ENCODE measurements at regions not wholly inside any gene's neighbourhood (a gene's known extent, or its start where the extent isn't known, plus 50 kb on each side); places are given as distances from the start of the nearest gene placed in this dataset.

DNA sequence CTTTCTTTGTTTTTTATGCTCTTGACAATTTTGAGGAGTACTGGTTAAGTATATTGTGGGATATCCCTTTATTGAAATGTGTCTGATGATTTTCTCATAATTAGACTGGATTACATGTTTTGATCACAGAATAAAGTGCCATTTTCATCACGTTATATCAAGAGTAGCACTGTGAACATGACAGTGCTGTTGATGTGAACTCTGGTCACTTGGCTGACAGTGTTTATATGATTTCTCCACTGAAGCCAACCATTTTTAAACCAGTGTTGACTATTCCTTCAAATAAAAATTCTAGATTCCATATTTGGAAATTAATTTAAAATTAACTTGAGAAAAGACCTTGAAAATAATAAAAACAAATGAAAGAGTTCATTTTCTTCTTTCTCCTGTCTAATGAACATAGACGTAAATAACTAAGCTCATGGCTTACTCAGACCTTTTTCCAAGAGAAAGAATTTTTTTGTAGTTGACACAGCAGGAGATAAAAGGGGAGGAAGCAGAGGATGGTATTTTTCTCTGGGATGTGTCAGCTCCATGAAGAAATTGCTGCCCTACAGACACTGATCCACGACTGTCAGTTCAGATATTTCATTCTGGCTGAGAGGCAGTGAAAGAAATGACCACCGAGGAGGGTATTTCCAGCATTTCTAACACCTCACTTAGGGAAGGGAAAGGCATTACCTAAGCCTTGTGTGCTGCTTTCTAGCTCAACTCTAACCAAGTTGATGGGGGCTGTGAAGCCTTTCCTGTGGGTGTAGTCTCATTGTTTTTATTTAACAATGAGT lies 150.9 kb upstream of the ANK2 start:
- Histone ChIP-seq H3K27me3 (ENCODE audit: control insufficient read depth in 2 of 2, insufficient read depth in 2 of 2, low read length in 2 of 2) (no peaks in the 10 kb centered on the region), H3K4me3 (ENCODE audit: low read length in 2 of 2) (no peak overlapping the region), H3K4me1 (ENCODE audit: control insufficient read depth in 2 of 2, insufficient read depth in 2 of 2, low read length in 2 of 2) (no peaks in the 10 kb centered on the region), H3K27ac (ENCODE audit: low read depth in 2 of 2, low read length in 2 of 2) (no peak overlapping the region), H3K36me3 (ENCODE audit: control insufficient read depth in 2 of 2, insufficient read depth in 2 of 2, low read length in 2 of 2) (no peaks in the 10 kb centered on the region), H3K9me3 (ENCODE audit: control insufficient read depth in 2 of 2, low read length in 2 of 2) (no peaks in the 10 kb centered on the region), H3K9ac (ENCODE audit: low read depth in 1 of 2, low read length in 2 of 2) (no peak overlapping the region)

DNA sequence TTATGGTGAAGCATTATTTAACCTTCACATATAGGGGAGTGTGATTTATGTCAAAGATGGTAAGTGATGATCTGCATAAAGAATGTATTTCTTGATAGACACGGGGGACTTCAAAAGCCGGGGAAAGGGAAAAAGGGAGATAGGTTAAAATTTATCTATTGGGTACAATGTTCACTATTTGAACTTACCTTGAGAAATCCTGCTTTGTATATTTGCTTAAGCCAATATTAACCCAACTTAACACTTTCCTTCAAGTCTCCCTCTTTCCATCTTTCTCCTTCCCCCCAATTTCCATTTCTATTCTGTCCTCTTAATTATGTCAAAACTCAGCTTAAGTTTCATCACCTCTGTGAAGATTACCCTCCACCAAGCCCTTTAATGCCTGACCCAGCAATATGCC lies 149.0 kb upstream of the ANK2 start:
- H3K9me3 ChIP-seq (ENCODE audit: control insufficient read depth in 2 of 2, low read length in 2 of 2) = no peaks in the 10 kb centered on the region
- no peak overlapping the region for H3K4me3 ChIP-seq (ENCODE audit: low read length in 2 of 2)
- H3K4me1 ChIP-seq (ENCODE audit: control insufficient read depth in 2 of 2, insufficient read depth in 2 of 2, low read length in 2 of 2) = no peaks in the 10 kb centered on the region
- no peak overlapping the region for H3K9ac ChIP-seq (ENCODE audit: low read depth in 1 of 2, low read length in 2 of 2)
- H3K27ac ChIP-seq (ENCODE audit: low read depth in 2 of 2, low read length in 2 of 2) = no peak overlapping the region
- H3K36me3 ChIP-seq (ENCODE audit: control insufficient read depth in 2 of 2, insufficient read depth in 2 of 2, low read length in 2 of 2) = no peaks in the 10 kb centered on the region
- no peaks in the 10 kb centered on the region for H3K27me3 ChIP-seq (ENCODE audit: control insufficient read depth in 2 of 2, insufficient read depth in 2 of 2, low read length in 2 of 2)

DNA sequence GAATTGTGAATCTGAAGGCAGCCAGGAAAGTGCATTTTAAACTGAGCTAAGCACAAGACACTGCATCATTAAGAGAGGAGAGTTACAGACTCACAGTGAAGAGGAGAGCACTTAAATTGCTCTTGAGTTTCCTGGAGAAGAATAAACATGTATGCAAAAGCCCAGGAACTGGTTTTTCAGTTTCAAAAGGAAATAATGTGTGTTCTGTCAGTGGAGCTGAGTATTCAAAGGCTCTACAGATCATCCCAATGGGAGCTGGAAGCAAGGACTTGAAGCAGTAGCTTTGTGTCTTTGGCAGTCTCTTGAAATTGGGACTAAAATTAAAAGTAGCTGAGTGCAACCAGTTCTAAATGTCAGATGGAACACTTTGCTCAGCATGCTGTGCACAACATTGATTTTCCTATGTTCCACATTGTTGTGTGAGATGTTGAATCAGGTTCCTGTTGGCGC lies 147.5 kb upstream of the ANK2 start:
- Histone ChIP-seq H3K4me1 (ENCODE audit: control insufficient read depth in 2 of 2, insufficient read depth in 2 of 2, low read length in 2 of 2) (no peaks in the 10 kb centered on the region), H3K27ac (ENCODE audit: low read depth in 2 of 2, low read length in 2 of 2) (no peak overlapping the region), H3K9ac (ENCODE audit: low read depth in 1 of 2, low read length in 2 of 2) (no peak overlapping the region), H3K27me3 (ENCODE audit: control insufficient read depth in 2 of 2, insufficient read depth in 2 of 2, low read length in 2 of 2) (no peaks in the 10 kb centered on the region), H3K36me3 (ENCODE audit: control insufficient read depth in 2 of 2, insufficient read depth in 2 of 2, low read length in 2 of 2) (no peaks in the 10 kb centered on the region), H3K9me3 (ENCODE audit: control insufficient read depth in 2 of 2, low read length in 2 of 2) (no peaks in the 10 kb centered on the region), H3K4me3 (ENCODE audit: low read length in 2 of 2) (no peak overlapping the region)

DNA sequence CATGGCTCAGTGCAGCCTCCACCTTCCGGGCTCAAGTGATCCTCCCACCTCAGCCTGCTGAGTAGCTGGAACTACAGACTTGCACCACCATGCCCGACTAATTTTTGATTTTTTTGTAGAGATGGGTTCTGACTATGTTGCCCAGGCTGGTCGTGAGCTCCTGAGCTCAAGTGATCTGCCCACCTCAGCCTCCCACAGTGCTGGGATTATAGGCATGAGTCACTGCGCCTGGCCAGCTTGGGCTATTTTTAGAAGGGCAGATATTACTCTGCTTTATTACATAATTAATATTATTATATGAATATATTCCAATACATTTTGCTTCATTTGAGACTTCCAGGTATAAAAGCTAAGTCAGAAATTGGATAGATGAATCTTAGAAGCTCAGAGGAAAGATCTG lies 143.7 kb upstream of the ANK2 start:
- no peak overlapping the region for H3K4me3 ChIP-seq (ENCODE audit: low read length in 2 of 2)
- H3K27ac ChIP-seq (ENCODE audit: low read depth in 2 of 2, low read length in 2 of 2) = no peak overlapping the region
- H3K27me3 ChIP-seq (ENCODE audit: control insufficient read depth in 2 of 2, insufficient read depth in 2 of 2, low read length in 2 of 2) = no peaks in the 10 kb centered on the region
- no peak overlapping the region for H3K9ac ChIP-seq (ENCODE audit: low read depth in 1 of 2, low read length in 2 of 2)
- no peaks in the 10 kb centered on the region for H3K36me3 ChIP-seq (ENCODE audit: control insufficient read depth in 2 of 2, insufficient read depth in 2 of 2, low read length in 2 of 2)
- no peaks in the 10 kb centered on the region for H3K4me1 ChIP-seq (ENCODE audit: control insufficient read depth in 2 of 2, insufficient read depth in 2 of 2, low read length in 2 of 2)
- H3K9me3 ChIP-seq (ENCODE audit: control insufficient read depth in 2 of 2, low read length in 2 of 2) = no peaks in the 10 kb centered on the region

DNA sequence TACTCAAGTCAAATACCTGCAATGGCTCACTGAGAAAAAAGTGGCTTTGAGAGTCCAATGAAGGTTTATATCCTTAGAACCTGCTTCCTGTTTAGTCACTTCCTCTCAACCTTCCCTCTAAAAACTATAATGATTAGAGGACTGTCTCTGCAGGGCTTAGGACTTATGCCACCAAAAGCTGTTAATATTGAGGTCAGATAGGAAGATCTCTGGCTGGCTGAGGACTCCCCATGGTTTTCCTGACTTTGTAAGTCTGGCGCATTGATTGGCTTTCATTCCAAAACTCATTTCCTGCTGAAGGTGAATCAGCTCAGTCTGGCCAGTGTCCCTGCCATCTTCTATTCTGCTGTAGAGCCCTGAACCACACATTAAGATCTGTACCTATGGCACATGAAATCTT lies 140.9 kb upstream of the ANK2 start:
- H3K4me3 ChIP-seq (ENCODE audit: low read length in 2 of 2) = no peak overlapping the region
- H3K36me3 ChIP-seq (ENCODE audit: control insufficient read depth in 2 of 2, insufficient read depth in 2 of 2, low read length in 2 of 2) = no peaks in the 10 kb centered on the region
- H3K9me3 ChIP-seq (ENCODE audit: control insufficient read depth in 2 of 2, low read length in 2 of 2) = no peaks in the 10 kb centered on the region
- no peak overlapping the region for H3K9ac ChIP-seq (ENCODE audit: low read depth in 1 of 2, low read length in 2 of 2)
- no peaks in the 10 kb centered on the region for H3K4me1 ChIP-seq (ENCODE audit: control insufficient read depth in 2 of 2, insufficient read depth in 2 of 2, low read length in 2 of 2)
- H3K27me3 ChIP-seq (ENCODE audit: control insufficient read depth in 2 of 2, insufficient read depth in 2 of 2, low read length in 2 of 2) = no peaks in the 10 kb centered on the region
- no peak overlapping the region for H3K27ac ChIP-seq (ENCODE audit: low read depth in 2 of 2, low read length in 2 of 2)

DNA sequence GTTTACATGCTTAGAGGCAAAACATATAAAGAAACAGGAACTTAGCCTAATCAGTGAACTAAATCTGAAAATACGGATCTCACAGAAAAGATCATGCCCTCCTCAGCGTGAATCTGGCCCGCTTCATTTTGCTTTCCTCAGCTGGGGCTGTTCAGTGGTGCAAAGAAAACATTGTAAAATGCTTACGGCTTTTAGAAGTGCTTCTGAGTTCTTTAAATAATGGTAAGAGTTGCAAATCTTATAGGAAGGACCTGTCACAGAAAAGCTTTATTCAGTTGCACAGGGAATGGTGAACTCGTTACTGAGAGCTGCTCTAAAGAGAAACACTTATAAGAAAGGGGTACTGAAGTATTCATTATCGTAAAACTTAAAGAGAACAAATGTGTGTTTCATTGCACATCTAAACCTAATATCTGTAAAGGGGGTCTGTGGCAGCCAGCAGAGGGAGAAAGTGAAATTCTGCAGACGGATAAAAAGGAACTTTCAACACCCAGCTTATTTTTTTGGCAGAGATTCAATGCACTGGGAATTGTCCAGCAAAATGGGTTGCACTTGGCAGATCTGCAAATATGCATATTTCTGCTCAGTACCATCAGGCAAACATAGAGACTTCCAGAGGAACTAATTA lies 139.2 kb upstream of the ANK2 start:
- H3K27ac ChIP-seq (ENCODE audit: low read depth in 2 of 2, low read length in 2 of 2) = no peak overlapping the region
- H3K9me3 ChIP-seq (ENCODE audit: control insufficient read depth in 2 of 2, low read length in 2 of 2) = no peaks in the 10 kb centered on the region
- H3K27me3 ChIP-seq (ENCODE audit: control insufficient read depth in 2 of 2, insufficient read depth in 2 of 2, low read length in 2 of 2) = no peaks in the 10 kb centered on the region
- no peaks in the 10 kb centered on the region for H3K4me1 ChIP-seq (ENCODE audit: control insufficient read depth in 2 of 2, insufficient read depth in 2 of 2, low read length in 2 of 2)
- peak overlapping the region in 1 of 2 donors; percentile 56 for H3K4me3 ChIP-seq (ENCODE audit: low read length in 2 of 2)
- no peak overlapping the region for H3K9ac ChIP-seq (ENCODE audit: low read depth in 1 of 2, low read length in 2 of 2)
- H3K36me3 ChIP-seq (ENCODE audit: control insufficient read depth in 2 of 2, insufficient read depth in 2 of 2, low read length in 2 of 2) = no peaks in the 10 kb centered on the region

DNA sequence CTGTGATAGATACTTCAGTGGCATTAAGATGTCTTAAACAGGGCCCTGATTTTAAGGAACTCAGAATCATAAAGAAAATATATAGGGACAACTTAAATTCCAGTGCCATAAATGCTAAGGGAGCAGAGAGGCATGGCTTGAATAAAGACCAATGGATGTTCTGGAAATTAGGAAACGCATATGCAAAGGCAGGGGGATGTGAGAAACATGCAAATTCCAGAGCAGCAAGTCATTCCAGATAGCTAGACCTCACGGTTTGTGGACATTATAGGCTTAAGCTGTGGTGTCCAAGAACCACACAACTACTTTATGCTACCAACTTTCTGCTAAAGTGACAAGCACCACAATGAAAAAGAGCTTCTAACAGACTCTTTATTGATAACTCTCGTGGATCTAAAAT lies 132.6 kb upstream of the ANK2 start:
- Histone ChIP-seq H3K27me3 (ENCODE audit: control insufficient read depth in 2 of 2, insufficient read depth in 2 of 2, low read length in 2 of 2) (no peaks in the 10 kb centered on the region), H3K27ac (ENCODE audit: low read depth in 2 of 2, low read length in 2 of 2) (no peak overlapping the region), H3K36me3 (ENCODE audit: control insufficient read depth in 2 of 2, insufficient read depth in 2 of 2, low read length in 2 of 2) (no peaks in the 10 kb centered on the region), H3K9me3 (ENCODE audit: control insufficient read depth in 2 of 2, low read length in 2 of 2) (no peaks in the 10 kb centered on the region), H3K4me1 (ENCODE audit: control insufficient read depth in 2 of 2, insufficient read depth in 2 of 2, low read length in 2 of 2) (no peaks in the 10 kb centered on the region), H3K4me3 (ENCODE audit: low read length in 2 of 2) (no peak overlapping the region), H3K9ac (ENCODE audit: low read depth in 1 of 2, low read length in 2 of 2) (no peak overlapping the region)

DNA sequence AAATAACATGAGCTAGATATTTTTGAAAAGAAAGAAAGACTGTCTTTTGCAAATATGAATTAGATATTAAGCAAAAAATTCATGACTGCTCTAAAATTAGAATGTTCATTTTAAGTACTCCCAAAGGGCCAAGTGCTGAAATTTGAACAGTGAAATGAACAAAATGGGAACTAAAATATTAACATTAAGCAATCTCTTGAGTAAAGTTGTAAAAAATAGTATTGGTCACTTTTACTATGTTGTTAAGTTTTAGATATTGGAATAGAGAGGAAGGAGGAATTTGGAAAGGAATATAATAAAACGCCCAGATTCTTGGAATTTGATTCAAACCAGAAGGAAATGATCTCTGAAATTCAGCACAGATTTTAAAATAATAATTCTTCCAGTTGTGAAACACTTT lies 125.9 kb upstream of the ANK2 start:
- Histone ChIP-seq H3K9me3 (ENCODE audit: control insufficient read depth in 2 of 2, low read length in 2 of 2) (no peaks in the 10 kb centered on the region), H3K4me1 (ENCODE audit: control insufficient read depth in 2 of 2, insufficient read depth in 2 of 2, low read length in 2 of 2) (no peaks in the 10 kb centered on the region), H3K27ac (ENCODE audit: low read depth in 2 of 2, low read length in 2 of 2) (no peak overlapping the region), H3K9ac (ENCODE audit: low read depth in 1 of 2, low read length in 2 of 2) (no peak overlapping the region), H3K27me3 (ENCODE audit: control insufficient read depth in 2 of 2, insufficient read depth in 2 of 2, low read length in 2 of 2) (no peaks in the 10 kb centered on the region), H3K36me3 (ENCODE audit: control insufficient read depth in 2 of 2, insufficient read depth in 2 of 2, low read length in 2 of 2) (no peaks in the 10 kb centered on the region), H3K4me3 (ENCODE audit: low read length in 2 of 2) (no peak overlapping the region)

DNA sequence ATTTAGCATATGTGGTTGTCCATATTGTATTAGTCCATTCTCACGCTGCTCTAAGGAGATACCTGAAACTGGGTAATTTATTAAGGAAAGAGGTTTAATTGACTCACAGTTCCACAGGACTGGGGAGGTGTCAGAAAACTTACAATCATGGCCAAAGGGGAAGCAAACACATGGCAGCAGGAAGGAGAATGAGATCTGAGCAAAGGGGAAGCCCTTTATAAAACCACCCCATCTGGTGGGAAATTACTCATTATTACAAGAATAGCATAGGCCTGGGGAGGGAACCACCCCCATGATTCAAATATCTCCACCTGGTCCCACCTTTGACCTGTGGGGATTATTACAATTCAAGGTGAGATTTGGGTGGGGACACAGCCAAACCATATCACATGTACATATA lies 122.6 kb upstream of the ANK2 start:
- Histone ChIP-seq H3K36me3 (ENCODE audit: control insufficient read depth in 2 of 2, insufficient read depth in 2 of 2, low read length in 2 of 2) (no peaks in the 10 kb centered on the region), H3K9ac (ENCODE audit: low read depth in 1 of 2, low read length in 2 of 2) (no peak overlapping the region), H3K4me3 (ENCODE audit: low read length in 2 of 2) (no peak overlapping the region), H3K27me3 (ENCODE audit: control insufficient read depth in 2 of 2, insufficient read depth in 2 of 2, low read length in 2 of 2) (no peaks in the 10 kb centered on the region), H3K27ac (ENCODE audit: low read depth in 2 of 2, low read length in 2 of 2) (no peak overlapping the region), H3K4me1 (ENCODE audit: control insufficient read depth in 2 of 2, insufficient read depth in 2 of 2, low read length in 2 of 2) (no peaks in the 10 kb centered on the region), H3K9me3 (ENCODE audit: control insufficient read depth in 2 of 2, low read length in 2 of 2) (no peaks in the 10 kb centered on the region)

DNA sequence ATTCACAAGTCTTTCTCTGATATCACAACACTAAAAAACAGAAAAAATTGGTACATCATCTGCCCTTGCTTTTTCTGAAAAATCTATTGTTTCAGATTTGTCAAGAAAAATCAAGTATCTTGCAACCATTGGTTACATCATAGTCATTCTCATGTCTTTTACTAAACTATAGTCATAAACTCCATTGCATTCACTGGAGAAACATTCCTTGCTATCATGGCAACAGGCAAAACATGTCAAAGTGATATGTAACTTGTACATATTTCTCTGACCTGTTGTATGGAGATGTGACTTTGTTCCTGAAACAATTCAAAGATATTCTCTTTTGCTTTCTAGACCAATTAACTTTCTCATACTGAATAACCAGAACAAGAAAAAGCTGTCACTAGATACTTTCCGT lies 121.9 kb upstream of the ANK2 start:
- Histone ChIP-seq H3K9me3 (ENCODE audit: control insufficient read depth in 2 of 2, low read length in 2 of 2) (no peaks in the 10 kb centered on the region), H3K4me1 (ENCODE audit: control insufficient read depth in 2 of 2, insufficient read depth in 2 of 2, low read length in 2 of 2) (no peaks in the 10 kb centered on the region), H3K4me3 (ENCODE audit: low read length in 2 of 2) (no peak overlapping the region), H3K36me3 (ENCODE audit: control insufficient read depth in 2 of 2, insufficient read depth in 2 of 2, low read length in 2 of 2) (no peaks in the 10 kb centered on the region), H3K27me3 (ENCODE audit: control insufficient read depth in 2 of 2, insufficient read depth in 2 of 2, low read length in 2 of 2) (no peaks in the 10 kb centered on the region), H3K9ac (ENCODE audit: low read depth in 1 of 2, low read length in 2 of 2) (no peak overlapping the region), H3K27ac (ENCODE audit: low read depth in 2 of 2, low read length in 2 of 2) (no peak overlapping the region)

Data from mucosa of rectum (tissue), 2 donors.